Neural progenitor cell (in vitro differentiated cells): ENCODE measurements at regions not wholly inside any gene's neighbourhood (a gene's known extent, or its start where the extent isn't known, plus 50 kb on each side); places are given as distances from the start of the nearest gene placed in this dataset.

Experiments used
- DNase-seq: peaks from one replicate; pipeline ENCODE4 v3.0.0-alpha.2; 2016; ENCODE audit warnings: low spot score
- H2AFZ ChIP-seq: fragments of 200-600 bp; sonication (generic); replicated peaks from 2 replicates; pipeline ENCODE4 v1.6.1; 2016; ENCODE audit warnings: antibody characterized with exemption
- H3F3A ChIP-seq: fragments of 200-600 bp; sonication (generic); 2 replicates; pipeline ENCODE4 v1.6.1; 2016; ENCODE audit warnings: antibody characterized with exemption, low read depth
- H3K27ac ChIP-seq: fragments of 200-600 bp; sonication (generic); 2 replicates; pipeline ENCODE4 v1.5.1; 2016; ENCODE audit warnings: mild to moderate bottlenecking
- H3K27me3 ChIP-seq: fragments of 200-600 bp; sonication (generic); 2 replicates; pipeline ENCODE4 v1.6.1; 2016; ENCODE audit warnings: mild to moderate bottlenecking, moderate library complexity
- H3K36me3 ChIP-seq: fragments of 200-600 bp; sonication (generic); 2 replicates; pipeline ENCODE4 v1.5.1; 2016
- H3K4me1 ChIP-seq: fragments of 200-600 bp; sonication (generic); 2 replicates; pipeline ENCODE4 v1.6.1; 2016; ENCODE audit warnings: mixed run types
- H3K4me2 ChIP-seq: fragments of 200-600 bp; sonication (generic); 2 replicates; pipeline ENCODE4 v1.6.1; 2016
- H3K4me3 ChIP-seq: fragments of 200-600 bp; sonication (generic); 2 replicates; pipeline ENCODE4 v1.5.1; 2016
- H3K79me2 ChIP-seq: fragments of 200-600 bp; sonication (generic); 2 replicates; pipeline ENCODE4 v1.6.1; 2016; ENCODE audit warnings: low read depth
- H3K9ac ChIP-seq: fragments of 200-600 bp; sonication (generic); 2 replicates; pipeline ENCODE4 v1.6.1; 2016
- H3K9me3 ChIP-seq: fragments of 200-600 bp; sonication (generic); 2 replicates; pipeline ENCODE4 v1.5.1; 2016; ENCODE audit warnings: low read depth
- H4K20me1 ChIP-seq: fragments of 200-600 bp; sonication (generic); 2 replicates; pipeline ENCODE4 v1.6.1; 2016; ENCODE audit warnings: low read depth
- H3K27ac Mint-ChIP-seq: 3 replicates; pipeline ENCODE4 v1.8.0; 2021; ENCODE audit warnings: mixed read lengths
- H3K27me3 Mint-ChIP-seq: 2 replicates; pipeline ENCODE4 v1.8.0; 2022; ENCODE audit warnings: low read depth, mild to moderate bottlenecking, inconsistent platforms, moderate library complexity, mixed read lengths; ENCODE audit not compliant: insufficient read depth
- H3K36me3 Mint-ChIP-seq: 3 replicates; pipeline ENCODE4 v1.8.0; 2021; ENCODE audit warnings: mixed read lengths
- H3K4me1 Mint-ChIP-seq: 3 replicates; pipeline ENCODE4 v1.8.0; 2021; ENCODE audit warnings: mixed read lengths
- H3K4me3 Mint-ChIP-seq: 3 replicates; pipeline ENCODE4 v1.8.0; 2021; ENCODE audit warnings: mild to moderate bottlenecking, moderate library complexity, mixed read lengths
- H3K9me3 Mint-ChIP-seq: 3 replicates; pipeline ENCODE4 v1.8.0; 2020; ENCODE audit warnings: mixed read lengths
- EZH2 ChIP-seq: fragments of 200-600 bp; sonication (generic); IDR thresholded peaks from 2 replicates; pipeline ENCODE4 v1.6.1; 2017; ENCODE audit warnings: antibody characterized with exemption, mild to moderate bottlenecking, moderate library complexity
- EZH2phosphoT487 ChIP-seq: fragments of 200-600 bp; sonication (generic); IDR thresholded peaks from 2 replicates; pipeline ENCODE4 v1.6.1; 2017; ENCODE audit warnings: antibody characterized with exemption
- TF ChIP-seq, protein P1 (sequence below): fragments of 200-600 bp; sonication (generic); IDR thresholded peaks from 2 replicates; pipeline ENCODE4 v1.5.1; 2017; ENCODE audit warnings: antibody characterized with exemption, mild to moderate bottlenecking

GRCh38 chr4:59956366-59956765 is 1243.8 kb upstream of the ADGRL3 start:
- Histone ChIP-seq H3F3A (no peaks in the 10 kb centered on the region), H3K9ac (no peak overlapping the region), H3K4me3 (no peak overlapping the region), H3K4me2 (no peak overlapping the region), H3K27me3 (no peaks in the 10 kb centered on the region), H3K27ac (no peak overlapping the region), H3K9me3 (no peaks in the 10 kb centered on the region), H3K4me1 (no peaks in the 10 kb centered on the region), H4K20me1 (no peaks in the 10 kb centered on the region), H3K79me2 (no peaks in the 10 kb centered on the region), H2AFZ (no peak overlapping the region), H3K36me3 (no peaks in the 10 kb centered on the region)
- H3K9me3 Mint-ChIP-seq = no peaks in the 10 kb centered on the region
- no peaks in the 10 kb centered on the region for H3K27me3 Mint-ChIP-seq
- no peaks in the 10 kb centered on the region for H3K36me3 Mint-ChIP-seq
- H3K27ac Mint-ChIP-seq = no peak overlapping the region
- TF ChIP-seq, protein P1, sequence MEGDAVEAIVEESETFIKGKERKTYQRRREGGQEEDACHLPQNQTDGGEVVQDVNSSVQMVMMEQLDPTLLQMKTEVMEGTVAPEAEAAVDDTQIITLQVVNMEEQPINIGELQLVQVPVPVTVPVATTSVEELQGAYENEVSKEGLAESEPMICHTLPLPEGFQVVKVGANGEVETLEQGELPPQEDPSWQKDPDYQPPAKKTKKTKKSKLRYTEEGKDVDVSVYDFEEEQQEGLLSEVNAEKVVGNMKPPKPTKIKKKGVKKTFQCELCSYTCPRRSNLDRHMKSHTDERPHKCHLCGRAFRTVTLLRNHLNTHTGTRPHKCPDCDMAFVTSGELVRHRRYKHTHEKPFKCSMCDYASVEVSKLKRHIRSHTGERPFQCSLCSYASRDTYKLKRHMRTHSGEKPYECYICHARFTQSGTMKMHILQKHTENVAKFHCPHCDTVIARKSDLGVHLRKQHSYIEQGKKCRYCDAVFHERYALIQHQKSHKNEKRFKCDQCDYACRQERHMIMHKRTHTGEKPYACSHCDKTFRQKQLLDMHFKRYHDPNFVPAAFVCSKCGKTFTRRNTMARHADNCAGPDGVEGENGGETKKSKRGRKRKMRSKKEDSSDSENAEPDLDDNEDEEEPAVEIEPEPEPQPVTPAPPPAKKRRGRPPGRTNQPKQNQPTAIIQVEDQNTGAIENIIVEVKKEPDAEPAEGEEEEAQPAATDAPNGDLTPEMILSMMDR = no peak
- TF ChIP-seq EZH2 (no peak), EZH2phosphoT487 (no peak)
- no peak for DNase-seq
- no peaks in the 10 kb centered on the region for H3K4me1 Mint-ChIP-seq
- H3K4me3 Mint-ChIP-seq = no peak overlapping the region

- Histone ChIP-seq H4K20me1 (no peaks in the 10 kb centered on the region), H3K4me2 (no peak overlapping the region), H3K9ac (no peak overlapping the region), H3K36me3 (no peaks in the 10 kb centered on the region), H3K79me2 (no peaks in the 10 kb centered on the region), H3K27me3 (no peaks in the 10 kb centered on the region), H3K9me3 (no peaks in the 10 kb centered on the region), H3K4me3 (no peak overlapping the region), H3F3A (no peaks in the 10 kb centered on the region), H3K27ac (no peak overlapping the region), H3K4me1 (no peaks in the 10 kb centered on the region), H2AFZ (no peak overlapping the region)
- DNase-seq = no peak
- no peaks in the 10 kb centered on the region for H3K4me1 Mint-ChIP-seq
- H3K36me3 Mint-ChIP-seq = no peaks in the 10 kb centered on the region
- H3K27ac Mint-ChIP-seq = no peak overlapping the region
- no peaks in the 10 kb centered on the region for H3K27me3 Mint-ChIP-seq
- TF ChIP-seq EZH2phosphoT487 = no peak
- TF ChIP-seq, protein P1 = no peak
- TF ChIP-seq EZH2 = no peak
- H3K9me3 Mint-ChIP-seq = no peaks in the 10 kb centered on the region
- H3K4me3 Mint-ChIP-seq = no peak overlapping the region
Measured at GRCh38 chr4:59960143-59960542, 1240.0 kb upstream of the ADGRL3 start.

- TF ChIP-seq, protein P1 = no peak
- no peak for TF ChIP-seq EZH2
- no peak for TF ChIP-seq EZH2phosphoT487
- Histone ChIP-seq H3K4me1 (no peaks in the 10 kb centered on the region), H3K9me3 (no peaks in the 10 kb centered on the region), H2AFZ (no peak overlapping the region), H3K36me3 (no peaks in the 10 kb centered on the region), H3K27ac (no peak overlapping the region), H3K9ac (no peak overlapping the region), H3K4me2 (no peak overlapping the region), H3K79me2 (no peaks in the 10 kb centered on the region), H4K20me1 (no peaks in the 10 kb centered on the region), H3K4me3 (no peak overlapping the region), H3F3A (no peaks in the 10 kb centered on the region), H3K27me3 (no peaks in the 10 kb centered on the region)
- no peaks in the 10 kb centered on the region for H3K36me3 Mint-ChIP-seq
- H3K4me1 Mint-ChIP-seq = no peaks in the 10 kb centered on the region
- H3K27me3 Mint-ChIP-seq = no peaks in the 10 kb centered on the region
- H3K27ac Mint-ChIP-seq = no peak overlapping the region
- DNase-seq = no peak
- no peak overlapping the region for H3K4me3 Mint-ChIP-seq
- H3K9me3 Mint-ChIP-seq = no peaks in the 10 kb centered on the region
Measured at GRCh38 chr4:59966758-59967157, 1233.4 kb upstream of the ADGRL3 start.

DNA sequence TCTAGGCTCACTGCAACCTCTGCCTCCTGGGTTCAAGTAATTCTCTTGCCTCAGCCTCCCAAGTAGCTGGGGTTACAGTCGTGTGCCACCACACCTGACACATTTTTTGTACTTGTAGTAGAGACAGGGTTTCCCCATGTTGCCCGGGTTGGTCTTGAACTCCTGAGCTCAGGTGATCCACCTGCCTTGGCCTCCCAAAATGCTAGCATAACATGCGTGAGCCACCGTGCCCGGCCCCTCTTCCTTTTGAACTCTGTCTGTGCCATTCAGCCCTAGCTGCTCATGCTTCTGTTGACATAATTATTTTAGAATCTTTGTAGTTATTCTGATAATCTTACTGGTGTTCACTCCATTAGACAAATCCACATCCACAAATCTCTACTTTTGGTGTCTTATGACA is 1231.3 kb upstream of the ADGRL3 start:
- Mint-ChIP-seq H3K27me3 (no peaks in the 10 kb centered on the region), H3K4me1 (no peaks in the 10 kb centered on the region), H3K27ac (no peak overlapping the region), H3K9me3 (no peaks in the 10 kb centered on the region), H3K4me3 (no peak overlapping the region), H3K36me3 (no peaks in the 10 kb centered on the region)
- DNase-seq = no peak
- no peak for TF ChIP-seq EZH2
- no peak for TF ChIP-seq EZH2phosphoT487
- TF ChIP-seq, protein P1 = no peak
- Histone ChIP-seq H3F3A (no peaks in the 10 kb centered on the region), H4K20me1 (no peaks in the 10 kb centered on the region), H3K9ac (no peak overlapping the region), H2AFZ (no peak overlapping the region), H3K79me2 (no peaks in the 10 kb centered on the region), H3K4me3 (no peak overlapping the region), H3K4me2 (no peak overlapping the region), H3K4me1 (no peaks in the 10 kb centered on the region), H3K27me3 (no peaks in the 10 kb centered on the region), H3K27ac (no peak overlapping the region), H3K36me3 (no peaks in the 10 kb centered on the region), H3K9me3 (no peaks in the 10 kb centered on the region)
